ENCODE measurements at regions not wholly inside any gene's neighbourhood (a gene's known extent, or its start where the extent isn't known, plus 50 kb on each side); places are given as distances from the start of the nearest gene placed in this dataset.

DNA sequence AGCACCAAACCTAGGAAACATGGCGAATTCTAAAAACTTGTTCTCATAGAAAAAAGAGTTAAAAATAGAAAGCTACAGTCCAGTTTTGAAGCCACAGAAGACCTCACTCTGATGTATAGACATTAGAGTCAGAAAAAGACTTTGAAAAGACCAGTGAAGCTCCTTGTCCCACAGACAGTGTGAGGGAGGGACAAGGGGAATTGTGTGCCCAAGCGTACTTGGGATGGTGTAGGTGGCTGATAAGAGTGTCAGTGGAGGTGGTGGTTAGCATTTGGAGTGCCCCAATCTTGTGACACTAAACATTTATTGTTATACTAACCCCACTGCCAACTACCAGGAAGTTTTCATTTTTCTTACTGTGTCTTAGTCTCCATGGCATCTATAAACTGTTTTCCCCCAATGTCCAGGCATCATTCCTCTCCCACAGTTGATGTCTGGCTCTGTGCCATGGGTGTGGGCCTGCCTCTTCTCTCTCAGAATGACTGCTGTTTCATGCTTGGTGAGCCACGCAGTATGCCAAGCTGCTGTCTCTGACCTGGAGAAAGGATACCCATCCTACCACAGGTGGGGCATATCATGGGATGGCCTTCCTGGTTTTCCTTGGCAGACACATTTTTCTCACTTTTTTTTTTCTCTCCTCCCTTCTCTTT is 161.4 kb downstream of the RPIA start:
- Mint-ChIP-seq H3K4me1 (no peaks in the 10 kb centered on the region), H3K36me3 (ENCODE audit: low read depth) (no peaks in the 10 kb centered on the region), H3K27ac (no peak overlapping the region), H3K4me3 (no peak overlapping the region), H3K9me3 (peaks cover 84% of the 10 kb centered on the region), H3K27me3 (ENCODE audit: low read depth, poor library complexity) (peaks cover 1% of the 10 kb centered on the region)
- TF ChIP-seq CTCF (IDR thresholded peaks at IDR 0.05), result no peak
- no peak for DNase-seq

GRCh38 chr2:88853403-88853790 is 161.9 kb downstream of the RPIA start:
- Mint-ChIP-seq H3K36me3 (ENCODE audit: low read depth) (no peaks in the 10 kb centered on the region), H3K9me3 (peaks cover 83% of the 10 kb centered on the region), H3K4me3 (no peak overlapping the region), H3K4me1 (no peaks in the 10 kb centered on the region), H3K27me3 (ENCODE audit: low read depth, poor library complexity) (no peaks in the 10 kb centered on the region), H3K27ac (no peak overlapping the region)
- no peak for TF ChIP-seq CTCF (IDR thresholded peaks at IDR 0.05)
- no peak for DNase-seq

DNA sequence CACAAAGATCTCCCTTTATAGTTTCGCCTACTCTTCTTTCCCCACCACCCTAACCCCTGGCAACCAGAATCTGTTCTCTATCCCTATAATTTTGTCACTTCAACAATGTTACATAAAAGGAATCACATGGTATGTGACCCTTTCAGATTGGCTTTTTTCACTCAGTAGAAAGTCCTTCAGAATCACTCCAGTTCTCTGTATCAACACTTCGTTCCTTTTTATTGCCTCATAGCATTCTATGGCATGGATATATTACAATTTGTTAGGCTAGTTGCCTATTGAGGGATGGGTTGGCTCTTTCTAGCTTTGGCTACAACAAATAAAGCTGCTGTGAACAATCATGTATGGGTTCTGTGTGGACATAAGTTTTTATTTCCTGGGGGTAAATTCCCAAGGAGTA is 163.1 kb downstream of the RPIA start:
- TF ChIP-seq CTCF (IDR thresholded peaks at IDR 0.05), result no peak
- Mint-ChIP-seq H3K27ac (no peak overlapping the region), H3K9me3 (peaks cover 76% of the 10 kb centered on the region), H3K4me3 (no peak overlapping the region), H3K4me1 (no peaks in the 10 kb centered on the region), H3K36me3 (ENCODE audit: low read depth) (no peaks in the 10 kb centered on the region), H3K27me3 (ENCODE audit: low read depth, poor library complexity) (no peaks in the 10 kb centered on the region)
- no peak for DNase-seq

GRCh38 chr2:88855620-88856408 is 164.3 kb downstream of the RPIA start:
- H3K36me3 Mint-ChIP-seq (ENCODE audit: low read depth), result no peaks in the 10 kb centered on the region
- H3K27me3 Mint-ChIP-seq (ENCODE audit: low read depth, poor library complexity), result no peaks in the 10 kb centered on the region
- H3K4me3 Mint-ChIP-seq, result no peak overlapping the region
- no peak overlapping the region for H3K27ac Mint-ChIP-seq
- peaks cover 73% of the 10 kb centered on the region for H3K9me3 Mint-ChIP-seq
- no peak for DNase-seq
- no peaks in the 10 kb centered on the region for H3K4me1 Mint-ChIP-seq
- no peak for TF ChIP-seq CTCF (IDR thresholded peaks at IDR 0.05)

DNA sequence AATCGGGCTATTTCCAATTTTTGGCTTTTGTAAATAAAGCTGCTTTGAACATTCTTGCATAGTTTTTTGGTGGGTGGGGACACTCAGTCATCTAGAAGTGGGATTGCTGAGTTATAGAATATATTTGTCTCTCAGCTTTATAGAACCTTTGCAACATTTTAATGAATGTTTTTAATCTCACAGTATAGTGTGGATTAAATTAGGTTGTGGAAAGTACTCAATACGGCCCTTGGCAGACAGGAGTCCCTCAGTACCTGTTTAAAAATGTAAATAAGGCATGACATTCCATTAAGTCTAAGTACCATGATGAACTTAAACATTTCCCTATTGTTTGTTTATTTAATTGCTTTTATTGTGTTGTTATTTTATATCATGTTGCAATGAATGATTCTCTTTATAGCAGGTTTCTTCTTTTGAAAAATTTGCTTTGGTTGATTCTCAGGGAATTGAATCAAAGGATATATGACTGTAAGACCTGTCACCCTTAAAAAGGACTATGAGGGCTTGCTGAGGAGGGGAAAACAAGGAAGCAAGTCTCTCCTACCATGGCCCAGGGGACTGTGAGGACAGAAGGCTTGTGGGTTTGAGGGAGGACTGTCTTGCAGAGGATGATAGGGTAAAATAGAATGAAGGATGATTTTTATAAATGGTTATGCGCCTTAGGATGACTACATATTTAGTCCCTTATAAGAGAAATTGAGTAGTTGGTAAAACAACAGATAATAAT is 165.1 kb downstream of the RPIA start:
- no peak overlapping the region for H3K4me3 Mint-ChIP-seq
- H3K9me3 Mint-ChIP-seq, result peaks cover 79% of the 10 kb centered on the region
- H3K27ac Mint-ChIP-seq, result no peak overlapping the region
- DNase-seq, result no peak
- no peaks in the 10 kb centered on the region for H3K36me3 Mint-ChIP-seq (ENCODE audit: low read depth)
- TF ChIP-seq CTCF (IDR thresholded peaks at IDR 0.05), result no peak
- no peaks in the 10 kb centered on the region for H3K27me3 Mint-ChIP-seq (ENCODE audit: low read depth, poor library complexity)
- H3K4me1 Mint-ChIP-seq, result no peaks in the 10 kb centered on the region
